ENCODE measurements at regions not wholly inside any gene's neighbourhood (a gene's known extent, or its start where the extent isn't known, plus 50 kb on each side); places are given as distances from the start of the nearest gene placed in this dataset.

- H3K27me3 ChIP-seq (replicated peaks; ENCODE audit: insufficient read depth, low read length), result no peaks in the 10 kb centered on the region
- no peak overlapping the region for H3K9ac ChIP-seq (ENCODE audit: low read length)
- H3K9me2 ChIP-seq (replicated peaks; ENCODE audit: insufficient read depth, low read length), result no peaks in the 10 kb centered on the region
- no peak overlapping the region for H3K4me2 ChIP-seq (ENCODE audit: low read depth, low read length)
- H3K27ac ChIP-seq (ENCODE audit: low read length), result no peak overlapping the region
- no peak overlapping the region for H2AFZ ChIP-seq (ENCODE audit: low read length)
- no peak for DNase-seq
- no peak overlapping the region for H3K4me3 ChIP-seq (ENCODE audit: low read length)
- H4K20me1 ChIP-seq (ENCODE audit: insufficient read depth, low read length), result no peaks in the 10 kb centered on the region
- H3F3A ChIP-seq (ENCODE audit: insufficient read depth, low read length), result no peaks in the 10 kb centered on the region
- H3K36me3 ChIP-seq (replicated peaks; ENCODE audit: insufficient read depth, low read length), result no peaks in the 10 kb centered on the region
- no peaks in the 10 kb centered on the region for H3K9me3 ChIP-seq (replicated peaks; ENCODE audit: insufficient read depth, low read length)
- TF ChIP-seq EZH2phosphoT487 (IDR thresholded peaks at IDR 0.05; ENCODE audit: low read length) (no peak), EZH2 (optimal IDR thresholded peaks at IDR 0.05; ENCODE audit: low read depth, low read length) (no peak)
- TF ChIP-seq, protein P1, sequence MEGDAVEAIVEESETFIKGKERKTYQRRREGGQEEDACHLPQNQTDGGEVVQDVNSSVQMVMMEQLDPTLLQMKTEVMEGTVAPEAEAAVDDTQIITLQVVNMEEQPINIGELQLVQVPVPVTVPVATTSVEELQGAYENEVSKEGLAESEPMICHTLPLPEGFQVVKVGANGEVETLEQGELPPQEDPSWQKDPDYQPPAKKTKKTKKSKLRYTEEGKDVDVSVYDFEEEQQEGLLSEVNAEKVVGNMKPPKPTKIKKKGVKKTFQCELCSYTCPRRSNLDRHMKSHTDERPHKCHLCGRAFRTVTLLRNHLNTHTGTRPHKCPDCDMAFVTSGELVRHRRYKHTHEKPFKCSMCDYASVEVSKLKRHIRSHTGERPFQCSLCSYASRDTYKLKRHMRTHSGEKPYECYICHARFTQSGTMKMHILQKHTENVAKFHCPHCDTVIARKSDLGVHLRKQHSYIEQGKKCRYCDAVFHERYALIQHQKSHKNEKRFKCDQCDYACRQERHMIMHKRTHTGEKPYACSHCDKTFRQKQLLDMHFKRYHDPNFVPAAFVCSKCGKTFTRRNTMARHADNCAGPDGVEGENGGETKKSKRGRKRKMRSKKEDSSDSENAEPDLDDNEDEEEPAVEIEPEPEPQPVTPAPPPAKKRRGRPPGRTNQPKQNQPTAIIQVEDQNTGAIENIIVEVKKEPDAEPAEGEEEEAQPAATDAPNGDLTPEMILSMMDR (IDR thresholded peaks at IDR 0.05; ENCODE audit: low read length), result no peak
- H3K4me1 ChIP-seq (ENCODE audit: low read length), result peaks cover 10% of the 10 kb centered on the region; the same call in 1 of the 2 replicates
- H3K79me2 ChIP-seq (ENCODE audit: low read length), result no peaks in the 10 kb centered on the region
These were observed 121.4 kb upstream of the RAP1B start for GRCh38 chr12:68489273-68489672.

DNA sequence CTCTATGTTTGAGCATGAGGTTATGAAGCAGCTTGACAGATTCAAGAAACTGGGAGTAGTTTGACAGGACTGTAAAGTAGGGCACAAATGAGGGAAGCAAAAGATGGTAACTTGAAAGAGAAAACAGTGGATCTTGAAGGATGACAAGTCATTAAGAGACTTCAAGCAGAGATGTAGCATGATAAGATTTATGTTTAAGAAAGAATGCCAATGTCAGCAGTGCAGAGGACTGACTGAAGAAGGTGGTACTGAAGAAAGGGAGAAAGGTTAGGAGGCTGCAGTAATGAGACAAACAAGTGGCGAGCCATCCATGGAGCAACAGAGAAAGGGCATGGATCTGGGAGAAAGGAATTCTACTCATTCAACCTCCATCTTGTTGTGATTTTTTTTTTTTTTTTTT is 120.2 kb upstream of the RAP1B start:
- H3K9me2 ChIP-seq (replicated peaks; ENCODE audit: insufficient read depth, low read length), result no peaks in the 10 kb centered on the region
- TF ChIP-seq EZH2phosphoT487 (IDR thresholded peaks at IDR 0.05; ENCODE audit: low read length) (no peak), EZH2 (optimal IDR thresholded peaks at IDR 0.05; ENCODE audit: low read depth, low read length) (no peak)
- H3K79me2 ChIP-seq (ENCODE audit: low read length), result no peaks in the 10 kb centered on the region
- H3K9me3 ChIP-seq (replicated peaks; ENCODE audit: insufficient read depth, low read length), result no peaks in the 10 kb centered on the region
- no peak overlapping the region for H3K9ac ChIP-seq (ENCODE audit: low read length)
- no peak for DNase-seq
- H3K36me3 ChIP-seq (replicated peaks; ENCODE audit: insufficient read depth, low read length), result no peaks in the 10 kb centered on the region
- H3K27me3 ChIP-seq (replicated peaks; ENCODE audit: insufficient read depth, low read length), result no peaks in the 10 kb centered on the region
- no peak overlapping the region for H3K4me2 ChIP-seq (ENCODE audit: low read depth, low read length)
- no peak overlapping the region for H3K27ac ChIP-seq (ENCODE audit: low read length)
- H3K4me3 ChIP-seq (ENCODE audit: low read length), result no peak overlapping the region
- peaks cover 13% of the 10 kb centered on the region for H3K4me1 ChIP-seq (ENCODE audit: low read length)
- H4K20me1 ChIP-seq (ENCODE audit: insufficient read depth, low read length), result no peaks in the 10 kb centered on the region
- H3F3A ChIP-seq (ENCODE audit: insufficient read depth, low read length), result no peaks in the 10 kb centered on the region
- H2AFZ ChIP-seq (ENCODE audit: low read length), result no peak overlapping the region

GRCh38 chr12:68491204-68491960 is 119.3 kb upstream of the RAP1B start:
- no peaks in the 10 kb centered on the region for H3F3A ChIP-seq (ENCODE audit: insufficient read depth, low read length)
- no peaks in the 10 kb centered on the region for H3K9me3 ChIP-seq (replicated peaks; ENCODE audit: insufficient read depth, low read length)
- no peak overlapping the region for H3K27ac ChIP-seq (ENCODE audit: low read length)
- H3K36me3 ChIP-seq (replicated peaks; ENCODE audit: insufficient read depth, low read length), result no peaks in the 10 kb centered on the region
- H2AFZ ChIP-seq (ENCODE audit: low read length), result no peak overlapping the region
- no peaks in the 10 kb centered on the region for H3K27me3 ChIP-seq (replicated peaks; ENCODE audit: insufficient read depth, low read length)
- TF ChIP-seq, protein P1 (IDR thresholded peaks at IDR 0.05; ENCODE audit: low read length), result no peak
- TF ChIP-seq EZH2 (optimal IDR thresholded peaks at IDR 0.05; ENCODE audit: low read depth, low read length) (no peak), EZH2phosphoT487 (IDR thresholded peaks at IDR 0.05; ENCODE audit: low read length) (no peak)
- no peak for DNase-seq
- no peaks in the 10 kb centered on the region for H3K79me2 ChIP-seq (ENCODE audit: low read length)
- no peaks in the 10 kb centered on the region for H4K20me1 ChIP-seq (ENCODE audit: insufficient read depth, low read length)
- no peak overlapping the region for H3K4me3 ChIP-seq (ENCODE audit: low read length)
- H3K4me2 ChIP-seq (ENCODE audit: low read depth, low read length), result no peak overlapping the region
- H3K4me1 ChIP-seq (ENCODE audit: low read length), result peaks cover 19% of the 10 kb centered on the region
- H3K9ac ChIP-seq (ENCODE audit: low read length), result no peak overlapping the region
- H3K9me2 ChIP-seq (replicated peaks; ENCODE audit: insufficient read depth, low read length), result no peaks in the 10 kb centered on the region

Measured in MM.1S (cell line).